Sigmoid colon (tissue), 4 donors: ENCODE measurements at regions not wholly inside any gene's neighbourhood (a gene's known extent, or its start where the extent isn't known, plus 50 kb on each side); places are given as distances from the start of the nearest gene placed in this dataset.

Experiments used
- CTCF ChIP-seq, 4 experiments: fragments of 450-650 bp in 3 of 4; fragments of 200-600 bp in 1 of 4; IDR thresholded peaks; one replicate each; pipeline ENCODE4 v1.5.1; 2016 to 2019; ENCODE audit warnings: antibody characterized with exemption in 4 of 4, mild to moderate bottlenecking in 3 of 4, moderate library complexity in 2 of 4
- EP300 ChIP-seq, 4 donors: sonication (generic); formaldehyde crosslinking; IDR thresholded peaks; one replicate each; pipeline ENCODE4 v1.6.1; 2017; ENCODE audit warnings: antibody characterized with exemption in 4 of 4
- POLR2A ChIP-seq, 2 donors: fragments of 450-650 bp; IDR thresholded peaks; one replicate each; pipeline ENCODE4 v1.6.1; 2016; ENCODE audit warnings: antibody characterized with exemption in 2 of 2, mild to moderate bottlenecking in 2 of 2, moderate library complexity in 2 of 2
- POLR2AphosphoS5 ChIP-seq, 4 donors: sonication (generic); formaldehyde crosslinking; IDR thresholded peaks; one replicate each; pipeline ENCODE4 v1.6.1; 2017; ENCODE audit warnings: antibody characterized with exemption in 4 of 4

- TF ChIP-seq POLR2A (IDR thresholded peaks at IDR 0.05) = no peak
- no peak for TF ChIP-seq POLR2AphosphoS5 (IDR thresholded peaks at IDR 0.05)
- no peak for TF ChIP-seq CTCF (IDR thresholded peaks at IDR 0.05)
- no peak for TF ChIP-seq EP300 (IDR thresholded peaks at IDR 0.05)
These were observed 531.8 kb downstream of the GLUD2 start for GRCh38 chrX:121579016-121579760.
